Stomach (tissue), 8 donors: ENCODE measurements at regions not wholly inside any gene's neighbourhood (a gene's known extent, or its start where the extent isn't known, plus 50 kb on each side); places are given as distances from the start of the nearest gene placed in this dataset.

ENCODE experiments used
- DNase-seq, 2 donors: peaks; one replicate each; pipeline versions ENCODE4 v3.0.0 to v3.0.0-alpha.2; 2013 to 2019
- H3K27ac ChIP-seq, 5 donors: fragments of 200-600 bp in 4 of 5; sonication (generic) in 4 of 5; one replicate each; pipeline ENCODE4 v1.5.1; 2013 to 2019; ENCODE audit warnings: mild to moderate bottlenecking in 1 of 5, moderate library complexity in 1 of 5
- H3K27me3 ChIP-seq, 3 donors: fragments of 200-600 bp; sonication (generic); one replicate each; pipeline ENCODE4 v1.5.1; 2017 to 2019; ENCODE audit warnings: mixed run types in 1 of 3
- H3K36me3 ChIP-seq, 4 donors: fragments of 200-600 bp; sonication (generic); 1 replicate in 3 of 4; 2 replicates in 1 of 4; pipeline ENCODE4 v1.5.1; 2016 to 2019
- H3K4me1 ChIP-seq, 4 donors: fragments of 200-600 bp; sonication (generic); one replicate each; pipeline ENCODE4 v1.5.1; 2016 to 2019
- H3K4me3 ChIP-seq, 4 donors: fragments of 200-600 bp; sonication (generic) in 3 of 4; one replicate each; pipeline ENCODE4 v1.5.1; 2016 to 2019; ENCODE audit warnings: mild to moderate bottlenecking in 1 of 4
- H3K9me3 ChIP-seq, 4 donors: fragments of 200-600 bp; sonication (generic); one replicate each; pipeline ENCODE4 v1.5.1; 2016 to 2019
- CTCF ChIP-seq, 7 experiments: fragments of 450-650 bp in 4 of 7; fragments of 200-600 bp in 3 of 7; sonication (generic) in 3 of 7; IDR thresholded peaks; one replicate each; pipeline ENCODE4 v1.5.1; 2016 to 2019; ENCODE audit warnings: antibody characterized with exemption in 7 of 7, control low read depth in 2 of 7, mild to moderate bottlenecking in 1 of 7
- EP300 ChIP-seq: sonication (generic); formaldehyde crosslinking; IDR thresholded peaks from one replicate; pipeline ENCODE4 v1.6.1; 2017; ENCODE audit warnings: antibody characterized with exemption
- POLR2A ChIP-seq, 4 donors: fragments of 450-650 bp; IDR thresholded peaks; one replicate each; pipeline ENCODE4 v1.6.1; 2016; ENCODE audit warnings: antibody characterized with exemption in 4 of 4, control low read depth in 2 of 4, mild to moderate bottlenecking in 1 of 4, moderate library complexity in 1 of 4
- POLR2AphosphoS5 ChIP-seq, 3 donors: sonication (generic); formaldehyde crosslinking; IDR thresholded peaks; one replicate each; pipeline ENCODE4 v1.6.1; 2016; ENCODE audit warnings: antibody characterized with exemption in 3 of 3
- WGBS, 5 donors: extraction: QIAGEN DNeasy Blood & Tissue Kit in 3 of 5; methylation state at CpG; one replicate each; pipeline versions ENCODE4 v1.1.5 to v1.1.7; 2013 to 2018; 5-methylcytosine and 5-hydroxymethylcytosine counted together
- intact Hi-C: fragments of 100-400 bp; cut with DNase I; formaldehyde crosslinking; loops from one replicate; pipeline ENCODE4 v1.15.1; 2023; ENCODE audit warnings: low total_unique reads
- donor health status: healthy with polysubstance abuse.
- donor health status: Bipolar disorder and iron deficiency.
- donor health status: healthy.

- intact Hi-C loops = no loop called here
- WGBS, 5 donors = 77 to 89% (median 87%) methylated on average over 2 of the region's 2 CpGs
These were observed 199.2 kb upstream of the POU3F2 start for GRCh38 chr6:98635191-98635590.

GRCh38 chr6:98636941-98637340 lies 197.4 kb upstream of the POU3F2 start:
- Histone ChIP-seq H3K9me3 (no peaks in the 10 kb centered on the region), H3K27ac (no peak overlapping the region), H3K4me1 (no peaks in the 10 kb centered on the region), H3K4me3 (no peak overlapping the region), H3K27me3 (no peaks in the 10 kb centered on the region), H3K36me3 (no peaks in the 10 kb centered on the region)
- TF ChIP-seq POLR2A (IDR thresholded peaks at IDR 0.05) (no peak), CTCF (IDR thresholded peaks at IDR 0.05) (no peak), EP300 (no peak), POLR2AphosphoS5 (IDR thresholded peaks at IDR 0.05) (no peak)
- intact Hi-C loops = no loop called here
- 3 to 8% (median 7%) methylated on average over 1 of the region's 1 CpG for WGBS, 5 donors
- no peak for DNase-seq

More at GRCh38 chr6:98635191-98635590, 199.2 kb upstream of the POU3F2 start:
- H3K36me3 ChIP-seq = no peaks in the 10 kb centered on the region
- no peak for DNase-seq
- no peak for TF ChIP-seq CTCF (IDR thresholded peaks at IDR 0.05)
- no peak for TF ChIP-seq POLR2A (IDR thresholded peaks at IDR 0.05)
- TF ChIP-seq POLR2AphosphoS5 (IDR thresholded peaks at IDR 0.05) = no peak
- H3K27me3 ChIP-seq = no peaks in the 10 kb centered on the region
- no peaks in the 10 kb centered on the region for H3K9me3 ChIP-seq
- no peak overlapping the region for H3K27ac ChIP-seq
- no peak overlapping the region for H3K4me3 ChIP-seq
- H3K4me1 ChIP-seq = no peaks in the 10 kb centered on the region

GRCh38 chr6:98639089-98639635 lies 195.2 kb upstream of the POU3F2 start:
- TF ChIP-seq EP300 (no peak), POLR2AphosphoS5 (IDR thresholded peaks at IDR 0.05) (no peak), POLR2A (IDR thresholded peaks at IDR 0.05) (no peak)
- Histone ChIP-seq H3K4me3 (no peak overlapping the region), H3K4me1 (no peaks in the 10 kb centered on the region), H3K9me3 (no peaks in the 10 kb centered on the region), H3K36me3 (no peaks in the 10 kb centered on the region), H3K27ac (no peak overlapping the region), H3K27me3 (no peaks in the 10 kb centered on the region)
- intact Hi-C loops = no loop called here
- no peak for DNase-seq
- WGBS, 5 donors = 76 to 85% (median 79%) methylated on average over 5 of the region's 5 CpGs

- WGBS, 5 donors = 80 to 88% (median 86%) methylated on average over 5 of the region's 5 CpGs
- no peak for TF ChIP-seq POLR2AphosphoS5 (IDR thresholded peaks at IDR 0.05)
- TF ChIP-seq POLR2A (IDR thresholded peaks at IDR 0.05) = no peak
- TF ChIP-seq EP300 = no peak
- no peak for TF ChIP-seq CTCF (IDR thresholded peaks at IDR 0.05)
- no peaks in the 10 kb centered on the region for H3K4me1 ChIP-seq
- no peak overlapping the region for H3K27ac ChIP-seq
- intact Hi-C loops = no loop called here
- no peaks in the 10 kb centered on the region for H3K9me3 ChIP-seq
- DNase-seq = no peak
- H3K4me3 ChIP-seq = no peak overlapping the region
- no peaks in the 10 kb centered on the region for H3K36me3 ChIP-seq
- H3K27me3 ChIP-seq = no peaks in the 10 kb centered on the region
These were observed 194.0 kb upstream of the POU3F2 start for GRCh38 chr6:98640366-98640765.

- no peaks in the 10 kb centered on the region for H3K4me1 ChIP-seq
- peak in 1 of 2 donors; percentile 4 for DNase-seq
- no peaks in the 10 kb centered on the region for H3K9me3 ChIP-seq
- intact Hi-C loops = no loop called here
- no peak overlapping the region for H3K4me3 ChIP-seq
- WGBS, 5 donors = 15 to 30% (median 21%) methylated on average over 5 of the region's 5 CpGs
- no peaks in the 10 kb centered on the region for H3K36me3 ChIP-seq
- H3K27ac ChIP-seq = no peak overlapping the region
- H3K27me3 ChIP-seq = no peaks in the 10 kb centered on the region
- TF ChIP-seq EP300 (no peak), CTCF (IDR thresholded peaks at IDR 0.05) (no peak), POLR2AphosphoS5 (IDR thresholded peaks at IDR 0.05) (no peak), POLR2A (IDR thresholded peaks at IDR 0.05) (no peak)
These were observed 192.2 kb upstream of the POU3F2 start for GRCh38 chr6:98641949-98642719.
